GM23338 (cell line): ENCODE measurements at regions not wholly inside any gene's neighbourhood (a gene's known extent, or its start where the extent isn't known, plus 50 kb on each side); places are given as distances from the start of the nearest gene placed in this dataset.

Experiments used
- ATAC-seq: fragments of 200-7000 bp; cut with Tn5 transposase; 3 replicates; pipeline ENCODE4 v1.9.1; 2020
- DNase-seq: peaks from one replicate; pipeline ENCODE4 v3.0.0-alpha.2; 2015; ENCODE audit warnings: low spot score
- H2AFZ ChIP-seq: fragments of 200-600 bp; sonication (generic); 2 replicates; pipeline ENCODE4 v1.8.0; 2016; ENCODE audit warnings: antibody characterized with exemption, mild to moderate bottlenecking, moderate library complexity
- H3F3A ChIP-seq: fragments of 200-600 bp; sonication (generic); replicated peaks from 2 replicates; pipeline ENCODE4 v1.8.0; 2017; ENCODE audit warnings: antibody characterized with exemption, mixed run types, low read depth
- H3K27ac ChIP-seq: fragments of 200-600 bp; sonication (generic); 2 replicates; pipeline ENCODE4 v1.6.1; 2016; ENCODE audit warnings: low read depth
- H3K27me3 ChIP-seq: fragments of 200-600 bp; sonication (generic); 2 replicates; pipeline ENCODE4 v1.8.0; 2016; ENCODE audit warnings: mild to moderate bottlenecking, mixed run types, moderate library complexity; ENCODE audit not compliant: insufficient read depth
- H3K36me3 ChIP-seq: fragments of 200-600 bp; sonication (generic); 2 replicates; pipeline ENCODE4 v1.8.0; 2016; ENCODE audit warnings: mild to moderate bottlenecking; ENCODE audit not compliant: insufficient read depth
- H3K4me1 ChIP-seq: fragments of 200-600 bp; sonication (generic); 2 replicates; pipeline ENCODE4 v1.8.0; 2016; ENCODE audit warnings: mild to moderate bottlenecking, moderate library complexity; ENCODE audit not compliant: insufficient read depth
- H3K4me2 ChIP-seq: fragments of 200-600 bp; sonication (generic); 2 replicates; pipeline ENCODE4 v1.7.1; 2017; ENCODE audit warnings: mixed run types
- H3K4me3 ChIP-seq: fragments of 200-600 bp; sonication (generic); 2 replicates; pipeline ENCODE4 v1.6.1; 2016; ENCODE audit warnings: mixed run types
- H3K79me2 ChIP-seq: fragments of 200-600 bp; sonication (generic); replicated peaks from 2 replicates; pipeline ENCODE4 v1.8.0; 2017; ENCODE audit warnings: mild to moderate bottlenecking; ENCODE audit not compliant: insufficient read depth
- H3K9me2 ChIP-seq: fragments of 200-600 bp; sonication (generic); 2 replicates; pipeline ENCODE4 v1.8.0; 2017; ENCODE audit not compliant: insufficient read depth
- H4K20me1 ChIP-seq: fragments of 200-600 bp; sonication (generic); replicated peaks from 2 replicates; pipeline ENCODE4 v1.8.0; 2017; ENCODE audit warnings: mild to moderate bottlenecking; ENCODE audit not compliant: insufficient read depth
- H3K27ac Mint-ChIP-seq: 2 replicates; pipeline ENCODE4 v1.8.0; 2020; ENCODE audit warnings: inconsistent platforms, mild to moderate bottlenecking, moderate library complexity, mixed read lengths
- H3K27me3 Mint-ChIP-seq: 3 replicates; pipeline ENCODE4 v1.8.0; 2022; ENCODE audit warnings: low read depth, mild to moderate bottlenecking, moderate library complexity, mixed read lengths, inconsistent platforms; ENCODE audit not compliant: insufficient read depth, poor library complexity
- H3K36me3 Mint-ChIP-seq: 3 replicates; pipeline ENCODE4 v1.8.0; 2021; ENCODE audit warnings: low read depth, mild to moderate bottlenecking, inconsistent platforms, moderate library complexity, mixed read lengths
- H3K4me1 Mint-ChIP-seq: 3 replicates; pipeline ENCODE4 v1.8.0; 2020; ENCODE audit warnings: mild to moderate bottlenecking, inconsistent platforms, mixed read lengths
- H3K4me3 Mint-ChIP-seq: 3 replicates; pipeline ENCODE4 v1.8.0; 2021; ENCODE audit warnings: moderate library complexity, mild to moderate bottlenecking, inconsistent platforms, mixed read lengths
- H3K9me3 Mint-ChIP-seq: 3 replicates; pipeline ENCODE4 v1.8.0; 2020; ENCODE audit warnings: moderate library complexity, mild to moderate bottlenecking, inconsistent platforms, mixed read lengths
- CREB1 ChIP-seq: fragments of 250-450 bp; sonication (Bioruptor Pico); IDR thresholded peaks from 2 replicates; pipeline ENCODE4 v1.5.0; 2020; ENCODE audit warnings: low read depth, mild to moderate bottlenecking, moderate library complexity
- EZH2 ChIP-seq: fragments of 200-600 bp; sonication (generic); IDR thresholded peaks from one replicate; pipeline ENCODE4 v1.8.0; 2017; ENCODE audit warnings: antibody characterized with exemption, mild to moderate bottlenecking, low read depth; ENCODE audit not compliant: unreplicated experiment
- EZH2phosphoT487 ChIP-seq: fragments of 200-600 bp; sonication (generic); IDR thresholded peaks from one replicate; pipeline ENCODE4 v1.8.1; 2018; ENCODE audit warnings: antibody characterized with exemption; ENCODE audit not compliant: unreplicated experiment
- JUNB ChIP-seq: IDR thresholded peaks from one replicate; pipeline ENCODE4 v1.6.1; 2016; ENCODE audit warnings: antibody characterized with exemption; ENCODE audit not compliant: unreplicated experiment
- NANOG ChIP-seq: IDR thresholded peaks from 2 replicates; pipeline ENCODE4 v1.6.1; 2016; ENCODE audit warnings: antibody characterized with exemption, borderline replicate concordance
- POLR2AphosphoS5 ChIP-seq: IDR thresholded peaks from 2 replicates; pipeline ENCODE4 v1.6.1; 2016; ENCODE audit warnings: antibody characterized with exemption, low read depth
- REST ChIP-seq: IDR thresholded peaks from one replicate; pipeline ENCODE4 v1.6.1; 2018; ENCODE audit warnings: antibody characterized with exemption; ENCODE audit not compliant: unreplicated experiment
- ZNF114 ChIP-seq: fragments of 250-450 bp; sonication (Bioruptor Pico); IDR thresholded peaks from 2 replicates; pipeline ENCODE4 v1.5.0; 2020; ENCODE audit warnings: mild to moderate bottlenecking, moderate library complexity
- ZNF331 ChIP-seq: fragments of 250-450 bp; sonication (Bioruptor Pico); IDR thresholded peaks from 2 replicates; pipeline ENCODE4 v1.5.0; 2020; ENCODE audit warnings: low read depth, mild to moderate bottlenecking, moderate library complexity
- TF ChIP-seq, protein P1 (sequence below): IDR thresholded peaks from 2 replicates; pipeline ENCODE4 v1.6.1; 2016; ENCODE audit warnings: antibody characterized with exemption
- TF ChIP-seq, protein P2 (sequence below), 2 experiments: fragments of 200-600 bp in 1 of 2; sonication (generic) in 1 of 2; conservative IDR thresholded peaks; 2 replicates each; pipeline versions ENCODE4 v1.5.1 to v1.6.1; 2016 to 2017; ENCODE audit warnings: antibody characterized with exemption in 2 of 2, low read depth in 2 of 2, mild to moderate bottlenecking in 2 of 2, moderate library complexity in 1 of 2
- TF ChIP-seq, protein P3 (sequence below): fragments of 250-450 bp; sonication (Bioruptor Pico); IDR thresholded peaks from 2 replicates; pipeline ENCODE4 v1.5.0; 2020; ENCODE audit warnings: mild to moderate bottlenecking, moderate library complexity

DNA sequence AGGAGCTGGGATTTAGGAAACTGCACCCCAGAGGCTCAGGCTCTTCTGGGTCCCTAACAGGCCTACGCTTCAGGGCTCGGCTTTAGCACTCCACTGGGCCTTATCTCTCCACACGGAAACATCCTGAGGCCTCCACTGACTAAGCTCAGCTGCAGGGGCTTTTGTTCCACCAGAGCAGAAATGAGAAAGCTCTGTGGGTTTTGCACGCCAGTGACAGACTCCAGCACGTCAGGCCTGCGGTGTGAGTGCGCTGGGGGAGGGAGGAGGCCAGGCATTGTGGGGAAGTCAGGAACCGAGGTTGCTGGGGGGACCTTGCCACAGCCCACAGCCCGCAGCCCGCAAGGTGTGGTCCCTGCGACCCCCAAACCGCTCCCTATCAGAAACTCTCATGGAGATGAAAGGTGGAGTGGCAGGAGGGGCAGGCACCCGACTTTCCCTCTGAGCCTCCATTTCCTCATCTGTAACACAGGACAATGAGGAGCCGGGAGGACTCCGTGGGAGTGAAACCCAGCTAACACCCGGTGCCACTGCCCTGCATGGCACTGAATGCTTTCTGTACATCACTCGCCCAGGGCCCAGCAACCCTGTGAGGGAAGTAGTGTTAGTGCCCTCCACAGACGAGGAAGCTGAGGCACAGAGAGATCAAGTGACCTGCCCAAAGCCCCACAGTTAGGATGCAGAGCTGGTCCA, 106.5 kb downstream of the TPRA1 start (continued):
- no peak for TF ChIP-seq CREB1 (CRISPR knock-in tag)
- no peak for TF ChIP-seq EZH2
- TF ChIP-seq, protein P1, sequence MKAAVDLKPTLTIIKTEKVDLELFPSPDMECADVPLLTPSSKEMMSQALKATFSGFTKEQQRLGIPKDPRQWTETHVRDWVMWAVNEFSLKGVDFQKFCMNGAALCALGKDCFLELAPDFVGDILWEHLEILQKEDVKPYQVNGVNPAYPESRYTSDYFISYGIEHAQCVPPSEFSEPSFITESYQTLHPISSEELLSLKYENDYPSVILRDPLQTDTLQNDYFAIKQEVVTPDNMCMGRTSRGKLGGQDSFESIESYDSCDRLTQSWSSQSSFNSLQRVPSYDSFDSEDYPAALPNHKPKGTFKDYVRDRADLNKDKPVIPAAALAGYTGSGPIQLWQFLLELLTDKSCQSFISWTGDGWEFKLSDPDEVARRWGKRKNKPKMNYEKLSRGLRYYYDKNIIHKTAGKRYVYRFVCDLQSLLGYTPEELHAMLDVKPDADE, result no peak
- TF ChIP-seq ZNF114, result no peak
- TF ChIP-seq REST, result no peak

GRCh38 chr3:127483005-127483641, 107.4 kb downstream of the TPRA1 start:
- Mint-ChIP-seq H3K27me3 (peaks cover 11% of the 10 kb centered on the region), H3K36me3 (no peaks in the 10 kb centered on the region; the same call in 2 of the 3 replicates), H3K4me3 (no peak overlapping the region), H3K4me1 (peaks cover 27% of the 10 kb centered on the region), H3K9me3 (peaks cover 2% of the 10 kb centered on the region; the same call in 2 of the 3 replicates), H3K27ac (no peak overlapping the region)
- DNase-seq (no peak), ATAC-seq (no peak)
- no peak overlapping the region for H3K27ac ChIP-seq
- H3K36me3 ChIP-seq, result no peaks in the 10 kb centered on the region
- H3K4me2 ChIP-seq, result no peak overlapping the region
- no peaks in the 10 kb centered on the region for H4K20me1 ChIP-seq
- no peaks in the 10 kb centered on the region for H3F3A ChIP-seq
- H3K79me2 ChIP-seq, result no peaks in the 10 kb centered on the region
- H3K9me2 ChIP-seq, result no peaks in the 10 kb centered on the region
- H3K4me3 ChIP-seq, result no peak overlapping the region
- H3K27me3 ChIP-seq, result no peaks in the 10 kb centered on the region
- 0 out of 2 replicates have a peak, but pooled peaks cover 6% of the 10 kb centered on the region for H3K4me1 ChIP-seq
- H2AFZ ChIP-seq, result no peak overlapping the region
- TF ChIP-seq, protein P2, sequence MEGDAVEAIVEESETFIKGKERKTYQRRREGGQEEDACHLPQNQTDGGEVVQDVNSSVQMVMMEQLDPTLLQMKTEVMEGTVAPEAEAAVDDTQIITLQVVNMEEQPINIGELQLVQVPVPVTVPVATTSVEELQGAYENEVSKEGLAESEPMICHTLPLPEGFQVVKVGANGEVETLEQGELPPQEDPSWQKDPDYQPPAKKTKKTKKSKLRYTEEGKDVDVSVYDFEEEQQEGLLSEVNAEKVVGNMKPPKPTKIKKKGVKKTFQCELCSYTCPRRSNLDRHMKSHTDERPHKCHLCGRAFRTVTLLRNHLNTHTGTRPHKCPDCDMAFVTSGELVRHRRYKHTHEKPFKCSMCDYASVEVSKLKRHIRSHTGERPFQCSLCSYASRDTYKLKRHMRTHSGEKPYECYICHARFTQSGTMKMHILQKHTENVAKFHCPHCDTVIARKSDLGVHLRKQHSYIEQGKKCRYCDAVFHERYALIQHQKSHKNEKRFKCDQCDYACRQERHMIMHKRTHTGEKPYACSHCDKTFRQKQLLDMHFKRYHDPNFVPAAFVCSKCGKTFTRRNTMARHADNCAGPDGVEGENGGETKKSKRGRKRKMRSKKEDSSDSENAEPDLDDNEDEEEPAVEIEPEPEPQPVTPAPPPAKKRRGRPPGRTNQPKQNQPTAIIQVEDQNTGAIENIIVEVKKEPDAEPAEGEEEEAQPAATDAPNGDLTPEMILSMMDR (conservative IDR thresholded peaks at IDR 0.05; ENCODE audit: low read depth in 2 of 2), result no peak
- TF ChIP-seq EZH2phosphoT487 (no peak), JUNB (no peak), ZNF331 (no peak), POLR2AphosphoS5 (no peak), NANOG (no peak)
- TF ChIP-seq, protein P3, sequence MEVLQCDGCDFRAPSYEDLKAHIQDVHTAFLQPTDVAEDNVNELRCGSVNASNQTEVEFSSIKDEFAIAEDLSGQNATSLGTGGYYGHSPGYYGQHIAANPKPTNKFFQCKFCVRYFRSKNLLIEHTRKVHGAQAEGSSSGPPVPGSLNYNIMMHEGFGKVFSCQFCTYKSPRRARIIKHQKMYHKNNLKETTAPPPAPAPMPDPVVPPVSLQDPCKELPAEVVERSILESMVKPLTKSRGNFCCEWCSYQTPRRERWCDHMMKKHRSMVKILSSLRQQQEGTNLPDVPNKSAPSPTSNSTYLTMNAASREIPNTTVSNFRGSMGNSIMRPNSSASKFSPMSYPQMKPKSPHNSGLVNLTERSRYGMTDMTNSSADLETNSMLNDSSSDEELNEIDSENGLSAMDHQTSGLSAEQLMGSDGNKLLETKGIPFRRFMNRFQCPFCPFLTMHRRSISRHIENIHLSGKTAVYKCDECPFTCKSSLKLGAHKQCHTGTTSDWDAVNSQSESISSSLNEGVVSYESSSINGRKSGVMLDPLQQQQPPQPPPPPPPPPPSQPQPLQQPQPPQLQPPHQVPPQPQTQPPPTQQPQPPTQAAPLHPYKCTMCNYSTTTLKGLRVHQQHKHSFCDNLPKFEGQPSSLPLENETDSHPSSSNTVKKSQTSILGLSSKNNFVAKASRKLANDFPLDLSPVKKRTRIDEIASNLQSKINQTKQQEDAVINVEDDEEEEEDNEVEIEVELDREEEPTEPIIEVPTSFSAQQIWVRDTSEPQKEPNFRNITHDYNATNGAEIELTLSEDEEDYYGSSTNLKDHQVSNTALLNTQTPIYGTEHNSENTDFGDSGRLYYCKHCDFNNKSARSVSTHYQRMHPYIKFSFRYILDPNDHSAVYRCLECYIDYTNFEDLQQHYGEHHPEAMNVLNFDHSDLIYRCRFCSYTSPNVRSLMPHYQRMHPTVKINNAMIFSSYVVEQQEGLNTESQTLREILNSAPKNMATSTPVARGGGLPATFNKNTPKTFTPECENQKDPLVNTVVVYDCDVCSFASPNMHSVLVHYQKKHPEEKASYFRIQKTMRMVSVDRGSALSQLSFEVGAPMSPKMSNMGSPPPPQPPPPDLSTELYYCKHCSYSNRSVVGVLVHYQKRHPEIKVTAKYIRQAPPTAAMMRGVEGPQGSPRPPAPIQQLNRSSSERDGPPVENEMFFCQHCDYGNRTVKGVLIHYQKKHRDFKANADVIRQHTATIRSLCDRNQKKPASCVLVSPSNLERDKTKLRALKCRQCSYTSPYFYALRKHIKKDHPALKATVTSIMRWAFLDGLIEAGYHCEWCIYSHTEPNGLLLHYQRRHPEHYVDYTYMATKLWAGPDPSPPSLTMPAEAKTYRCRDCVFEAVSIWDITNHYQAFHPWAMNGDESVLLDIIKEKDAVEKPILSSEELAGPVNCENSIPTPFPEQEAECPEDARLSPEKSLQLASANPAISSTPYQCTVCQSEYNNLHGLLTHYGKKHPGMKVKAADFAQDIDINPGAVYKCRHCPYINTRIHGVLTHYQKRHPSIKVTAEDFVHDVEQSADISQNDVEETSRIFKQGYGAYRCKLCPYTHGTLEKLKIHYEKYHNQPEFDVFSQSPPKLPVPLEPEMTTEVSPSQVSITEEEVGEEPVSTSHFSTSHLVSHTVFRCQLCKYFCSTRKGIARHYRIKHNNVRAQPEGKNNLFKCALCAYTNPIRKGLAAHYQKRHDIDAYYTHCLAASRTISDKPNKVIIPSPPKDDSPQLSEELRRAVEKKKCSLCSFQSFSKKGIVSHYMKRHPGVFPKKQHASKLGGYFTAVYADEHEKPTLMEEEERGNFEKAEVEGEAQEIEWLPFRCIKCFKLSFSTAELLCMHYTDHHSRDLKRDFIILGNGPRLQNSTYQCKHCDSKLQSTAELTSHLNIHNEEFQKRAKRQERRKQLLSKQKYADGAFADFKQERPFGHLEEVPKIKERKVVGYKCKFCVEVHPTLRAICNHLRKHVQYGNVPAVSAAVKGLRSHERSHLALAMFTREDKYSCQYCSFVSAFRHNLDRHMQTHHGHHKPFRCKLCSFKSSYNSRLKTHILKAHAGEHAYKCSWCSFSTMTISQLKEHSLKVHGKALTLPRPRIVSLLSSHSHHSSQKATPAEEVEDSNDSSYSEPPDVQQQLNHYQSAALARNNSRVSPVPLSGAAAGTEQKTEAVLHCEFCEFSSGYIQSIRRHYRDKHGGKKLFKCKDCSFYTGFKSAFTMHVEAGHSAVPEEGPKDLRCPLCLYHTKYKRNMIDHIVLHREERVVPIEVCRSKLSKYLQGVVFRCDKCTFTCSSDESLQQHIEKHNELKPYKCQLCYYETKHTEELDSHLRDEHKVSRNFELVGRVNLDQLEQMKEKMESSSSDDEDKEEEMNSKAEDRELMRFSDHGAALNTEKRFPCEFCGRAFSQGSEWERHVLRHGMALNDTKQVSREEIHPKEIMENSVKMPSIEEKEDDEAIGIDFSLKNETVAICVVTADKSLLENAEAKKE (CRISPR knock-in tag), result no peak
